DMS153 treated with DMSO at 0.1 percent for 48 hours (cell line): ENCODE measurements at regions not wholly inside any gene's neighbourhood (a gene's known extent, or its start where the extent isn't known, plus 50 kb on each side); places are given as distances from the start of the nearest gene placed in this dataset.

Experiments
- DNase-seq: peaks from one replicate; lab custom pipeline; 2025; ENCODE audit not compliant: unreplicated experiment; lab: John Stamatoyannopoulos, UW

- no peak for DNase-seq
Observed at GRCh38 chr5:96584712-96585111, 77.5 kb upstream of the CAST start.

DNA sequence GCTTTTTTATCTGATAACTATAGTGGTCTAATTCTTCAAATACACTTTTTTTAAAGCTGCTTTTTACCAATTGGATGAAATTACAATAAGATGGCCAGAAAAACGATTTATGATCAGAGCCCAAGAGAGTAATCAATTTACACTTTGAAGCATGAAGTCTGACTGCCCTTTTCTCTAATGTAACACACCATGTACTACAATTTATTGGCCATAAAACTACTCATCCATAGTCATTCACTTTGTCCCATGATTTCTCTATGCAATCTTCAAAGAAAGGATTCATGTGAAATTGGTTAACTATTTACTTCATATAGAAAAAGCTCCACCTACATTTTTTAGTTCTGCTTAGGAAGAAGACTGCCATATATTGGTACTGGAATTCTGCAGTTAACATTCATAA lies 73.6 kb upstream of the CAST start:
- no peak for DNase-seq

DNA sequence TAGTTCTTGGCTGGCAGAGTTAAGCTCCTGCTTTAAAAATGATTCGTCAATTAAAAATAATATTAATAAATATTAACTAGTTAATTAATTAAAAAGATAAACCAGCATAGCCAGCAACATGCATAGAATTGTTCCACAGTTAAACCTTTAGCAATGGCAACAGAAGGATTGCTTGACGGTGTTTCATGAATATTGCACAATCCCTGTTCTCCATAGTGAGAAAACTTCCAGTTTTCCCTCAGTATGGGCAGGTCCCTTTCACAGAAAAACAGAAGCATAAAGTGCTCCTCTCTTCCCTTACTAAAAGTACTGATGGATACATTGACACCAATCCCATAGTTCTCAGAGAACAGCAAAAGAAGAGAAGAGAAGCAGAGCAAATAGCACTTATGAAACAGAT lies 71.4 kb upstream of the CAST start:
- no peak for DNase-seq

DNA sequence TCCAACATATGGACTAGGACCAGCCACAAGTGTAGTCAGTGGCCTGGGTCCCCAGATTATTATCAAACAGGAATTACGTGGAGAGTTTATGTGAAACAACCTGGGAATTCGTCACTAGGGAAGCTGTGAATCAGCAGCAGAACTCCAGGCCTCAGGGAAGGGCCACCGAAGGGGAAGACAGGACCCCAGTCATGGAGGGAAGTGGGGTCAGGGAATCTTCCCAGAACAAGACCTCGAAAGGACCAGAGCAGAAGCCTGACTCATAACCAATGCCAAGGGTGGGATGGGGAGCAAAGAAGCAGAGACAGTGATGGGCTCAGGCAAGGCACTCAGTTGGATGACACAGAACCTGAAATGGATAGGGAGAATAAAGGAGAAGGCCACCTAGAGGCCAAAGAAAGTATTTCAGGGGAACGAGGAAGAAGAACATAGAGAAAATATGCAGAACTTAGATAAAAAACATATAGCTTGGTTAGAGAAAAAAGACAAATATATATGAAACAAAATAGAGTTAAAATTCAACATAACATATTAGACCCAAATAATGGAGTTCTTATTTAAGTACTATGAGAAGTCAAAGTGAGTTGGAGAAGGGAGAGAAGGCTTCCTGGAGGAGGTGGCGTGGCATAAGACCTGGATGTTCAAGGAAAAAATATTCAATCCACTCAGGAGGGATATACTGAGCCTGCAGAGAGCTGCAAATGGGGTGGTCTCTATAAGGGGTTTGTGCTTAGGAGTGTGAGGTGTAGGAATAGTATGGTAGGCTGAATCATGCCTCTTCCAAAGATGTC lies 66.7 kb upstream of the CAST start:
- DNase-seq = no peak

GRCh38 chr5:96597438-96598020 lies 64.6 kb upstream of the CAST start:
- DNase-seq = no peak

- DNase-seq = no peak
Observed at GRCh38 chr5:96601200-96601599, 61.0 kb upstream of the CAST start.

GRCh38 chr5:96601715-96602244 lies 60.4 kb upstream of the CAST start:
- DNase-seq = peak; percentile 42

- no peak for DNase-seq
Observed at GRCh38 chr5:96602776-96603175, 59.4 kb upstream of the CAST start.

DNA sequence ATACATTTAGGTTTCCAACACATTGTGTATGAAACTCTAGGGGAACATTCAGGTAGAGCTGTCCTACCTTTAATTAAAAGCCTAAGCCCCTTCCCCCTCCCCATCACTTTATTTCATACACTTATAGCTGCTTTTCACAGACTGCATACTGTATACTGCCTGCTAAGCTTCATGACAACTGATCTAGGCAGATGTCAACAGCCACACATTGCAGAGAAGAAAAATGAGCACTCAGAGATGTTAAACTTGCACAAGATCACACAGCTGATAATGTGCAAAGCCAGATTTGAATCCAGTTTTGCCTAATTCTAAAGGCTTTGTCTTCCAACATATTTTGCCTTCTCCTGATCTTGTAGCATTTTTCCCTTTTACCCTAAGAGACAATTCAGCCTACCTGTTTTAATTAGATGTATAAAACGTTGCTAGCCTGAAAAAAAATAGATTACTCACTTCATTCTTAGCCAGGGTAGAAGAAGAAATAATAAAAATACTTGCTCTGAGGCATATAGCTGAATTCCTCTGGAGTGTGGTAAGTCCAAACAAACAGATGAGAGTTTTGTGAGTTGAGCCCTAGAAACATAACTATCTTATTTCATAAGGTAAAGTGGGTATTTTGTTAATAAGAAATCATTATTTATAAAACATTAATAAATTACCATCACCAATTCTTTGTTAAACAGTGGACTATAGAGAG lies 56.9 kb upstream of the CAST start:
- no peak for DNase-seq

- DNase-seq = no peak
Observed at GRCh38 chr5:96609369-96609768, 52.8 kb upstream of the CAST start.

DNA sequence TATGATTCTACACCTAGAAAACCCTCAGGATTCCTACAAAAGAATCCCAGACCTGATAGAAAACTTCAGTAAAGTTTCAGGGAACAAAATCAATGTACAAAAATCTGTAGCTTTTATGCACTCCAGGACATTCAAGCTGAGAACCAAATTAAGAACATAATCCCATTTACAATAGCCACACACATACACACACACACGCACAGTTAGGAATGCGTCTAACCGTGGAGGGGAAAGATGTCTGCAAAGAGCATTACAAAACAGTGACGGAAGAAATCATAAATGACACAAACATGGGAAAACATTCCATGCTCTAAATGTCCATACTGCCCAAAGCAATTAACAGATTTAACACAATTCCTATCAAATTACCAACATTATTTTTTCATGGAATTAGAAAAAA lies 51.4 kb upstream of the CAST start:
- no peak for DNase-seq

DNA sequence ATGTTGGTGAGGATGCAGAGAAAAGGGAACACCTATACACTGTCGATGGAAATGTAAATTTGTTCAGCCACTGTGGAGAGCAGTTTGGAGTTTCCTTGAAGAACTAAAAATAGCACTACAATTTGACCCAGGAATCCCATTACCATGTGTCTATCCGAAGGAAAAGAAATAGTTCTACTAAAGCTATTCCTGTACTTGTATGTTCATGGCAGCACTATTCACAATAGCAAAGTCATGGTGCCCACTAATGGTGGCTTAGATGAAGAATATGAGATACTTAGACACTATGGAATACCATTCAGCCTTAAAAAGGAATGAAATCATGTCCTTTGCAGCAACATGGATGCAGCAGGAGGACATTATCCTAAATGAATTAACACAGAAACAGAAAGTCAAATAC lies 50.2 kb upstream of the CAST start:
- no peak for DNase-seq
